ENCODE measurements at regions not wholly inside any gene's neighbourhood (a gene's known extent, or its start where the extent isn't known, plus 50 kb on each side); places are given as distances from the start of the nearest gene placed in this dataset.
"Not testable (repeated sequence)": the region's sequence is repeated elsewhere in the genome, so short reads cannot be mapped to it uniquely, and the experiment has no call there.

DNA sequence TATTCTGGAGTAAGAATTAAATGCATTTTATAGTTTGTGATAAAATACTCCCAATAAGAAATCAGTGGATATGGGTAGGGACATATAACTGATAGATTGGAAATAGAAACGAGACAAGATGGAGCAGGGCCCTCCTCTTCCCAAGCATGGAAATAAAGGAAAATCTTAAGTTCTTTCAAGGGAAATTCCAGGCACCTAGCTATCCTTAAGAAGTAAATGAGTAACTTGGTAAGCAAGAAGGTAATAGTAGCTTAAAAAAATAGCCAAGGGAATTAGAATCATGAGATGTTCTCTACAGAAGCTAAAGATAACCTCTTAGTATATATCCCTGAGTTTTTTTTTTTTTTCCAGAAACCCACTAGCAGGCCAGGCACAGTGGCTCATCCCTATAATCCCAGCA, 105.5 kb upstream of the FAM3C start:
- DNase-seq, result no peak
- Histone ChIP-seq H3K27me3 (ENCODE audit: control insufficient read depth, insufficient read depth, low read length) (no peaks in the 10 kb centered on the region), H3K36me3 (replicated peaks; ENCODE audit: control insufficient read depth, insufficient read depth, low read length) (no peaks in the 10 kb centered on the region), H3K4me3 (ENCODE audit: insufficient read depth, low read depth, low read length) (no peak overlapping the region)

DNA sequence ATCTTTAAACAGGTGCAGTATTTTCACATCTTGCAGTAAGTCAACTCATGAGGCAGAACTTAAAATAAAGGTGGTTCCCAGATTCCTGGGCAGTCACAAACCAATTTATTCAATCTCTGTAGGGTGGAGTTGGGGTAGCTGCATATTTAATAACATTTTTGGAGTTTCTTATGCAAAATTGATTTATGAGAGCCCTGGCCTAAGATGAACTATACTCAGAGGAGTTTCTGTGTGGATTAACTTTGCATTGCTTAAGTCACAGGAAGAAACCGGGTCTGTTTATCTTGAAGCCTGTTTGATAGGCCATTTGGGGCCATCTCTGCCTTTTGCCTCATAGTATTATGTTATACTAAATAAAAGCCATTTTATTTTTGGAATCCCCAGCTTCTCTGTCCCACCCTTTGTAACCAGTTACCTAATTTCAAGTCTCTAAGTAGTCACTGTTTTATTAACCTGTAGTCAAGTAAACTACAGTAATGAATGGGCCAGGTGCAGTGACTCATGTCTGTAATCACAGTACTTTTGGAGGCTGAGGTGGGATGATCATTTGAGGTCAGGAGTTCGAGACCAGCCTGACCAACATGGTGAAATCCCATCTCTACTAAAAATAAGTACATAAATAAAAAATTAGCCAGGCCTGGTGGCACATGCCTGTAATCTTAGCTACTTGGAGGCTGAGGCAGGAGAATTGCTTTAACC, 104.4 kb upstream of the FAM3C start:
- Histone ChIP-seq H3K36me3 (replicated peaks; ENCODE audit: control insufficient read depth, insufficient read depth, low read length) (no peaks in the 10 kb centered on the region), H3K4me3 (ENCODE audit: insufficient read depth, low read depth, low read length) (no peak overlapping the region), H3K27me3 (ENCODE audit: control insufficient read depth, insufficient read depth, low read length) (no peaks in the 10 kb centered on the region)
- DNase-seq, result no peak

DNA sequence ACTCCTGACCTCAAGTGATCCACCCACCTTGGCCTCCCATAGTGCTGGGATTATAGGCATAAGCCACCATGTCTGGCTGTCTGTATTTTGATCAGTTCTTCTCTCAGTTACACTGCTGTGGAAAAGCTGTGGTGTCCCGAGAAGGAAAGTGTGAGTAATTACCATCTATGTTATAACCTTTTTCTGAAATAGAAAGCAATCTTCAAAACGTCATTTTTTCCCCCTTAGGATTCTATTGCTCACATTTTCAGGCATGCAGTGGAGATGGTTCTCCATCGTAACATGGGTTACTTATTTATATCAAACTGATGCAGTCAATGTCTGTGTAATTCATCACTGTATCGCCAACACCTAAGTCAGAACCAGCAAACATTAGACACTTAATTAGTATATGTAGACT, 103.5 kb upstream of the FAM3C start:
- H3K27me3 ChIP-seq (ENCODE audit: control insufficient read depth, insufficient read depth, low read length), result no peaks in the 10 kb centered on the region
- DNase-seq, result no peak
- H3K36me3 ChIP-seq (replicated peaks; ENCODE audit: control insufficient read depth, insufficient read depth, low read length), result no peaks in the 10 kb centered on the region
- H3K4me3 ChIP-seq (ENCODE audit: insufficient read depth, low read depth, low read length), result no peak overlapping the region

DNA sequence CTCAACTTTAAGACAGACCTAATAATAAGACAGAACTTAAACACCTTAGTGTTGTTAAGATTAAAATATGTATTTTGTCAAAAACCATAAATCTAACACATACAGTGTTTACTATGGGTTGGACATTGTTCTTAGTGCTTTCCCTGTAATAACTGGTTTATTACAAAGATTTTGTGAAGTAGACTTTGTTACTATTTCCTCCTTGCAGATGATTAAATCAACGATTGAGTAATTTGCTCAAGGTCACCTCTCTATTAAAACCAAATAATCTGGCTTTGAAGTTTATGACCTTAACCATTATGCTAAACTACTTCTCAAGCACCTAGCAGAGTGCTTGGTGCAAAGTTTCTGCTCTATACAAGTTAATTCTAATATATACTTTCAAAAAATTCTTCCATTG, 102.7 kb upstream of the FAM3C start:
- no peaks in the 10 kb centered on the region for H3K36me3 ChIP-seq (replicated peaks; ENCODE audit: control insufficient read depth, insufficient read depth, low read length)
- no peaks in the 10 kb centered on the region for H3K27me3 ChIP-seq (ENCODE audit: control insufficient read depth, insufficient read depth, low read length)
- no peak overlapping the region for H3K4me3 ChIP-seq (ENCODE audit: insufficient read depth, low read depth, low read length)
- no peak for DNase-seq

DNA sequence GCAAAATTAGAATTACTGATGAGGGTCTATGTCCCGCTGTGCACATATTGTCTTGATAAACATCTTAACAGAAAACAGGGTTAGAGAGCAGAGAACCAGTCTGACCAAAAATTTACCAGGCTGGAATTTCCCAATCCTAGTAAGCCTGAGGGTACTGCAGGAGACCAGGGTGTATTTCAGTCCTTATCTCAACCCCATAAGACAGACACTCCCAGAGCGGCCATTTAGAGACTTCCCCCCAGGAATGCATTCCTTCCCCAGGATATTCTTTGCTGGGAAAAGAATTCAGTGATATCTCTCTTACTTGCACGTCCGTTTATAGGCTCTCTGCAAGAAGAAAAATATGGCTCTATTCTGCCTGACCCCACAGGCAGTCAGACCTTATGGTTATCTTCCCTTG, 101.4 kb upstream of the FAM3C start:
- not testable (repeated sequence) for H3K36me3 ChIP-seq (replicated peaks; ENCODE audit: control insufficient read depth, insufficient read depth, low read length); DNase-seq; H3K27me3 ChIP-seq (ENCODE audit: control insufficient read depth, insufficient read depth, low read length); H3K4me3 ChIP-seq (ENCODE audit: insufficient read depth, low read depth, low read length)

DNA sequence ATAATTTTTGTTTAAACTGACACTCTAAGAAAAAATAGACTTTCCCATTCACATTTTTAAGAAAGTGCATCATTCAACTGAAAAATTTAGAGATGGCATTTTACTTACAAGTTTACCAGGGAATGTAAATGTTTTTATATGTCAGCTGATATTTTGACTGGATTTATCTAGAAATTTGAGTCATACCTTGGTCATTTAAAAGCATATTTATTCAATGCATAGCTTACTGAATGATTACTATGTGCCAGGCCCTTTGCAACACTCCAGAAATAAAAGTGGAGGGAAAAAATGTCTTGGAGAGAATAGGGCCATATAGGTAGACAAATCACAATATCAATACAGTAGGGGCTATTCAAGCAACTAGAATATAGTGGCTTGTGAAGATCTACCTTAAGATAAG, 98.4 kb upstream of the FAM3C start:
- H3K4me3 ChIP-seq (ENCODE audit: insufficient read depth, low read depth, low read length), result no peak overlapping the region

DNA sequence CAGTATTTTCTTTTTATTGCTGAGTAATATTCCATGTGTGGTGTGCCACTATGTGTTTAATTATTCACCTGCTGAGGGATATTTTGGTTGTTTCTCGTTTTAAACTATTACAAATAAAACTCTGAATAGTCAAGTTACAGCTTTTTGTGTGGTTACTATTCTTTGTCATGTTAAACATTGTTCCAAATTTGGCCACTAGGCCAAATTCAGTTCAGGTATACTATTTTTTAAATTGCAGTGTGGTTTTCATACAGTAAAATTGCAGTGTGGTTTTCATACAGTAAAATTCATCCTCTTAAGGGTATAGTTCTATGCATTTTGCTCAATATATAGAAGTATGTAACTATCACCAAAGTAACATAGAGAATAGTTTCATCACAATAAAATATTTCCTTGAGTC, 97.4 kb upstream of the FAM3C start:
- Histone ChIP-seq H3K36me3 (replicated peaks; ENCODE audit: control insufficient read depth, insufficient read depth, low read length) (no peaks in the 10 kb centered on the region), H3K27me3 (ENCODE audit: control insufficient read depth, insufficient read depth, low read length) (no peaks in the 10 kb centered on the region), H3K4me3 (ENCODE audit: insufficient read depth, low read depth, low read length) (no peak overlapping the region)
- no peak for DNase-seq

More for the DNA sequence above, 98.4 kb upstream of the FAM3C start:
- Histone ChIP-seq H3K27me3 (ENCODE audit: control insufficient read depth, insufficient read depth, low read length) (no peaks in the 10 kb centered on the region), H3K36me3 (replicated peaks; ENCODE audit: control insufficient read depth, insufficient read depth, low read length) (no peaks in the 10 kb centered on the region)
- no peak for DNase-seq

DNA sequence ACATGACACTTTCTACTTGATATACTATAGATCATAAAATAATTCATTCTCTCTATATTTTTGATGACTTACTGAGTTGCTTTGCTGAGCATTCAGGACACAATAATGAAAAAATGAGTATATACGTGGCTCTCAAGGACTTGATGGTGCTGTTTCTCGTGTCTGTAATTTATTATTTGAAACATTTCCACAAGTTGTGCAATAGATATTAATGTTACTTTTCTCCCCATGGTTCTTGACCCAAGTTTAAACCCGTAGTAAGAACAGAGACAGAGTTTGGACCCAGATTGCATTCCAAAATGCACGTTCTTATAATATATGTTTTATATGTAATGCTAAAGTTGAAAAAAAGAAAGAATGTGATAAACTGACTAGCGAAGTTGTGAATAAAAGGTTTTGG, 94.2 kb upstream of the FAM3C start:
- DNase-seq, result no peak
- Histone ChIP-seq H3K36me3 (replicated peaks; ENCODE audit: control insufficient read depth, insufficient read depth, low read length) (no peaks in the 10 kb centered on the region), H3K27me3 (ENCODE audit: control insufficient read depth, insufficient read depth, low read length) (no peaks in the 10 kb centered on the region), H3K4me3 (ENCODE audit: insufficient read depth, low read depth, low read length) (no peak overlapping the region)

DNA sequence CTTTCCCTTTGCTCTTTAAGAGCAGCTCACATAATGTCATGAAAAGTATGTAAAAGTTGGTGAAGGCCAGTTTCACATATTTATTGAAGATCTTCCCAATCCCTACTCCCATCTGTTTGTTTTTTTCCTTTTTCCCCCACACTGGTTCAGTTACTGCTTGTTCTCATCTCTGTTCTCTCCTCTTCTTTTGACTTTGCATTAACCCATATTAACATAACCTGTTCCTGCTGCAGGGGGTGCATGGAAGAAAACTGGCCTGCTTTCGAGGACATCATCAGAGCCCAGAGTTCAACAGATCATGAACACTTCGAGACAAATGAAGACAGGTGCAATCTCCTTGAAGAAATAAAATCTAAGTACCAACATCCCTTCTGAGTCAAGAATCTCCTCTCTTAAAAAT, 93.3 kb upstream of the FAM3C start:
- H3K4me3 ChIP-seq (ENCODE audit: insufficient read depth, low read depth, low read length), result no peak overlapping the region
- no peak for DNase-seq
- no peaks in the 10 kb centered on the region for H3K27me3 ChIP-seq (ENCODE audit: control insufficient read depth, insufficient read depth, low read length)
- H3K36me3 ChIP-seq (replicated peaks; ENCODE audit: control insufficient read depth, insufficient read depth, low read length), result no peaks in the 10 kb centered on the region

DNA sequence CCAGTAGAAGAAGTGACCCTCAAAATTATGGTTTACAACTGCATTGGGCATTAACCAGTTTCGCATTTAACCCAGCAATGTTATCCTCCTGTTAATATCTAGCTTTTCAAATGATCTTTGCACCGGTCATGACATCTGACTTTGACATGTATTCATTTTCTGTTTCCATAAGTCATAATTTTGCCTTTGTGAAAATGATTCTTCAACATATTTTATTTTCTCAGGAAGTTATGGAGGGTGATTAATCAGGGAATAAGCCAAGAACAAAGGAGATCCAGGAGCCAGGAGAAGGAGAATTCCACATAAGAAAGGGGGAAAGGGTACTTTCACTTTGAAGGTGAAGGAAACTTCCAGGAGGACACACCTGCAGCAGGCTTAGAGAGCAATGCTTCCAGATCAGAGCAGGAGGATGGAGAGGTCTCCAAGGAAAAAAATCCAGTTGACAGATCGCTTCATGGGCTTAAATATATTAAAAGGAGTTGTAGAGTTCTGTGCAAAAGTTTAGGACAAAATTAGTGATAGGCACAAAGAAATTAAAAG, 92.1 kb upstream of the FAM3C start:
- no peak for DNase-seq
- Histone ChIP-seq H3K36me3 (replicated peaks; ENCODE audit: control insufficient read depth, insufficient read depth, low read length) (no peaks in the 10 kb centered on the region), H3K4me3 (ENCODE audit: insufficient read depth, low read depth, low read length) (no peak overlapping the region), H3K27me3 (ENCODE audit: control insufficient read depth, insufficient read depth, low read length) (no peaks in the 10 kb centered on the region)

DNA sequence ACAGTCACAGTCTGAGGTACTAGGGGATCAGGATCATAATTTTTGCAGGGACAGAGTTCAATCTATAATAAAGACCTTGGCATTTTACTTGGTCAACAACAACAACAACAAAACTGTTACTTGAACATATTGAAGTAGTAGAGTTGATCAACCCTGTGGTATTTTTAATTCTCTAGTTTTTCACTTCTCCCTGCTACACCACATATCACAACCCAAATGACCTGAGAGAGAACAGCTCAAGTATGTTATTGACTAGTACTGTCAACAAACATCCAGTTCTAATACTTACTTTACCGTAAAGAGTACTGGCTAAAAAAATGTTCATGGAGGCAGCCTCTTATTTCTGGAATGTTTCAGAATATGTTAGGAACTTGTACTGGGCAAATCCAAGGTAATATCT, 90.5 kb upstream of the FAM3C start:
- Histone ChIP-seq H3K27me3 (ENCODE audit: control insufficient read depth, insufficient read depth, low read length) (no peaks in the 10 kb centered on the region), H3K36me3 (replicated peaks; ENCODE audit: control insufficient read depth, insufficient read depth, low read length) (no peaks in the 10 kb centered on the region), H3K4me3 (ENCODE audit: insufficient read depth, low read depth, low read length) (no peak overlapping the region)
- DNase-seq, result no peak

DNA sequence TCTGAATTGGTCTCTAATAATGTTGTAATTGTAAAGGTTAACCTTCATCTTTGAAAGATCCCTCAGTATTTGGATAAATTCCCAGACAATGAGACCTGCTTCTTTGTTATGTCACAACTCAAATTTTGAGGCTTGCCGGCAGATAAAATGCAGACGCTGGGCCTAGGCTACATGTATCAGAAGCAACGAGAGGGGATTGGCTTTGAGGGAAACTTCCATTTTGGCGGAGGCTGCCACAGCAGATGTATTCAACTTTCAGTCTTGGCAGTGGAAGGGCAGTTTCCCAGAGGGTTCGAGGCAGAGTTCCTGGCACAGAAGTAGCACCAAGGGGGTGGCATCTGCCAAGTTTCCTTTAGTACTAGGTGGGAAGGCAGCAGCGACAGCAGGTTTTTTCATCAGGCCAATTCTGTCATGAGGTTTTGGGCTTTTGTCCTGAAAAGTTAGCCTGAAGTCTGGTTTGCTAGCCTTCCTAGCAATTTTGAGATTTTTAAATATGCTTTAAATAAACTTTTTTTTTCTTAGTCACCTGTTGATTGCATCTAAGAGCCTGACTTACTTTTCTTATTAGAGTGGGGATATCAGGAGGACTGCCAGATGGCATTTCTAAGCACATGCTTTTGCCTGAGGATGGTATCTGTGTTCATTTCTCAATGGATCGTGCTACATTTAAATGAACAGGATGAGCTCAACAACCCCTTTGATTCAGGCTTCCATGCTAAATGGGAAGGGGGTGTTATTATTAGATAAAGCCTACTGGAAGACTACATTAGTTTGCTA, 89.5 kb upstream of the FAM3C start:
- Histone ChIP-seq H3K36me3 (replicated peaks; ENCODE audit: control insufficient read depth, insufficient read depth, low read length) (no peaks in the 10 kb centered on the region), H3K27me3 (ENCODE audit: control insufficient read depth, insufficient read depth, low read length) (no peaks in the 10 kb centered on the region), H3K4me3 (ENCODE audit: insufficient read depth, low read depth, low read length) (no peak overlapping the region)
- no peak for DNase-seq

DNA sequence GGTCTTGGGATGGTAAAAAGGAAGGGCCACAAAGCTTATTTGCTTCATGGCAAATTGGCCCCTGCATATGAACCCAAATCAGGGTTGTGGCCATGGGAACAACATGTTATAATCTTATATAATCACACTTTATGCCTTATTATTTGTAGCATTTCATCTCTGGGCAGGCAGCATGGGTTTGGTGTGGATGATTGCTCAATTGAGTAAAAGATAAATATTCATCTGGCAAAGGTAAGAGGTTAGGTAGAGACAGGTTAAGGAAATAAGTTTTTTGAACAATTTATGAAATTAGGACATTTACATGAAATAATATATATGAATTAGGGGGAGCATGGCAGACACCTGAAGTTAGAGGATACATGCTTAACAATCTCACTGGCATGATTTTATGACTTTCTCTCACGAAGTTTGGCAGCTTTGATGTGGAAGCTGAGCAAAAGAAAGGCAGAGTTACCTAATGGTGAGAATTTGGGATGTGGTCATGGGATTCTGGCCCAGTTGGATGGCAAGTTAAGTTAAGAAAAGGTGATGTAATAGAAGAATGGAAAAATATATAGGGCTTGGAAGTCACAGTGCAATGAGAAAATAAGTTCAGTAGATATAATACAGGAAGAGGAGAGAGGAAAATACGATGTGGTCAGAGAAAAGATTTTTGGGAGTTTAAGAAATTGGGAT, 88.1 kb upstream of the FAM3C start:
- Histone ChIP-seq H3K27me3 (ENCODE audit: control insufficient read depth, insufficient read depth, low read length) (no peaks in the 10 kb centered on the region), H3K4me3 (ENCODE audit: insufficient read depth, low read depth, low read length) (no peak overlapping the region), H3K36me3 (replicated peaks; ENCODE audit: control insufficient read depth, insufficient read depth, low read length) (no peaks in the 10 kb centered on the region)
- DNase-seq, result no peak

DNA sequence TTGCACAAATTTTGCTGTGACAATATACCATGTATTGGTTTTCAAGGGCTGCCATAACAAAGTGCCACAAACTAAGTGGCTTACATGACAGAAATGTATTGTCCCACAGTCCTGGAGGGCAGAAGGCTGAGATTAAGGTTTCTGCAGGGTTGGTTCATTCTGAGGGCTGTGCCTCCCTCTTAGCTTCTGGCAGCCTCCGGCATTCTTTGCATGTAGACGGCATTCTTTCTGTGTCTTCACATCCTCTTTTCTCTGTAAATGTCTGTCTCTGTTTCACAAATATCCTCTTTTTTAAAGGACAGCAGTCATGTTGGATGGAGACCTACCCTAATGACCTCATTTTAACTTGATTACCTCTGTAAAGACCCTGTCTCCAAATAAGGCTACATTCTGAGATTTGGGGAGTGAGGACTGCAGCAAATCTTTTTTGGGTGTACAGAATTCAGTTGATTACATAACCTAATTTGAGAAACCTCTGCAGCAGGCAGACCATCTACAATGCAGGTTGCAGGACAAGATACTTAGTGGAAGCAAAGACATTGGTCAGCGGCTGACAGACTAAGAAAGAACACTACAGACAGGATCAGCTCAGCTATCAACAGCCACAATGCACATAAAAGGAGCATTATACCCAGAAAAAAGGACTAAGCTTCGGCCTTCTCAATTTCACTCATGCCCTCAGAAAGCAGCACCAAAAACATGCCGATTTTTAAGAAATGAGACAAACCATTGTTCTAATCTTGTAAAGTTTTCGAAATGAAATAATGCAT, 84.6 kb upstream of the FAM3C start:
- DNase-seq, result no peak
- Histone ChIP-seq H3K36me3 (replicated peaks; ENCODE audit: control insufficient read depth, insufficient read depth, low read length) (no peaks in the 10 kb centered on the region), H3K27me3 (ENCODE audit: control insufficient read depth, insufficient read depth, low read length) (no peaks in the 10 kb centered on the region), H3K4me3 (ENCODE audit: insufficient read depth, low read depth, low read length) (no peak overlapping the region)

Measured in H7 (cell line).